Activated CD8-positive, alpha-beta memory T cell treated with anti-CD3 and anti-CD28 coated beads, Interleukin-2, amount 50 U/mL, for 1 hour (primary cell): ENCODE measurements at regions not wholly inside any gene's neighbourhood (a gene's known extent, or its start where the extent isn't known, plus 50 kb on each side); places are given as distances from the start of the nearest gene placed in this dataset.
A peak's percentile ranks its signal among the peaks of the same experiment; 100 is the strongest.

ENCODE experiments used
- DNase-seq: peaks from one replicate; pipeline ENCODE4 v3.0.0-alpha.2; 2020; ENCODE audit errors: extremely low read depth

DNA sequence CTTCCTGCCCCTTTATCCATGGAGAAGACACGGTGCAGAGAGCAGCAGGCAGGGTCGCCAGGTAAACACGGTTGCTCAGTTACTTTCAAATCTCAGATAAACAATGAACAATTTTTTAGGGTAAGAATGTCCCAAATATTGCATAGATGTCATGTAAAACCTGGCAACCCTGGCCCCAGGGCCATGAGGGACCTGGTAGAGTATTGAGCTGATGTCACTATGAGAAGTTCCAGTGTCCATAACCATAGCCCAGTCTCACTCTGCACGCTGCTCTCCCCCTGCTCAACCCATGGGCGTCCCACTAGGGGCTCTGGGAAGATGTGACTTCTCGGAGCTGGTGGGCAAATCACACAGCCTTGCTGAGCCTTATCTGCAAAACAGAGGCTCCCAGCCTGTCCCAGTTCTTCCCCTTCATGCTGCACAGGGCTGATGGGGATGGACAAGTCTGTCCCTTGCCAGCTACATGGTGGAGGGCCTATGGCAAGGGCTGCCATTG is 71.3 kb upstream of the TOP1 start:
- DNase-seq: no peak

GRCh38 chr20:40958598-40958997 is 70.0 kb upstream of the TOP1 start:
- DNase-seq: no peak

- no peak for DNase-seq
Measured at GRCh38 chr20:40959325-40960092, 69.1 kb upstream of the TOP1 start.

DNA sequence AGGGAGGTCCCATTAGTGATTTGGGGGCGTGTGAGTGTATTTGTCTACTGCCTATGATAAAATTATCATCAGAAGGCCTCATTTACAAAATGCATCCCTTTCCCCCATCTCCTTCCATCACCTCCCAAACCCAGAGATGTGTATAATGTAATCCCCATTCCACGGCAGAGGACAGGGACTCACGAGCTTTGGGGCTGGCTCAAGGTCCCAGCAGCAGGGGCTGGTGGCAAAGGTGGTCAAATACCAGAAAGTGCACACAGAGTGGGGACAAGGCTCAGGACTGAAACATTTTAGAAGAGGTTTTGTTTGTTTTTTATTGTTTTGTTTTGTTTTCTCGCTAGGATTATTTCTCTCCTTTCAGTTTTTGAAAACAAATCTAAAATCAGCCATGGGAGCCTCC is 68.5 kb upstream of the TOP1 start:
- no peak for DNase-seq

GRCh38 chr20:40960521-40960956 is 68.1 kb upstream of the TOP1 start:
- no peak for DNase-seq

- DNase-seq: no peak
Measured at GRCh38 chr20:40961176-40961575, 67.4 kb upstream of the TOP1 start.

GRCh38 chr20:40961686-40962640 is 66.7 kb upstream of the TOP1 start:
- no peak for DNase-seq

DNA sequence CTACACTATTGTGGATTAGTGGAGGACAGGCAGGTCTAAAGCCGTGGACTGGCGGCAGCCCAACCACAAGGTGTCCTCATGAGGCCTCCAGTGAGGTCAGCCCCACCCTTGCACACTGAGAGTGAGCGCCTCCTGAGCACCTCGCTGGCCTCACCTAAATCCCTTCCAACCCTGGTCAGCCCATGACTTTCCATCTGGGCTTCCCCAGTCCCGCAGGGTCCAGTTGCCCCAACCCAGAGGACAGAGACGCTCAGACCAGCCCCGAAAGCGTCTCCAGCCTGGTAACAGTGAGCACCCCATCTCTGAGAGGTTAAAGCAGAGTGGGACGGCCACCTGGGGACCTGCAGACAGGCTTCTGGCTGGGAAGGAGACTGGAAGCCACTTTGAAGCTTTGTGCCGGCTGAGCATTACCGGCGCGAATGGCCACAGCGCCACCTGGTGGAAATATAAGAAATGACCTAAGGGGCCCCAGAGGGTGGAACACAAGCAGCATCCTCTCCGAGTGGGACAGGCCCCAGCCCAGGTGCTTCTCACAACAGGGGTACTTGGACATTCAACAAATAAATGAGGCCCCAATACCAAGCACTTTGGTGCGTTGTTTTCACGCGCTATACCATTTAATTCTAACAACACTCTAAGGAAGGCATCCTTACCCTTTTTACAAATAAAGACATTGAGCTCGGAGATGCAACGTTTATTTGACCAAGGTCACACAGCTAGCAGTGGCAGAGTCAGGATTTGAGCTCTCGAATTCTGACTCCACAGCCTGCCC is 65.7 kb upstream of the TOP1 start:
- peak; percentile 20 for DNase-seq

- DNase-seq: no peak
Measured at GRCh38 chr20:40963505-40963845, 65.1 kb upstream of the TOP1 start.

GRCh38 chr20:40965671-40966070 is 63.0 kb upstream of the TOP1 start:
- no peak for DNase-seq

- no peak for DNase-seq
Measured at GRCh38 chr20:40966103-40966502, 62.5 kb upstream of the TOP1 start.

- DNase-seq: no peak
Measured at GRCh38 chr20:40966516-40967185, 62.0 kb upstream of the TOP1 start.

DNA sequence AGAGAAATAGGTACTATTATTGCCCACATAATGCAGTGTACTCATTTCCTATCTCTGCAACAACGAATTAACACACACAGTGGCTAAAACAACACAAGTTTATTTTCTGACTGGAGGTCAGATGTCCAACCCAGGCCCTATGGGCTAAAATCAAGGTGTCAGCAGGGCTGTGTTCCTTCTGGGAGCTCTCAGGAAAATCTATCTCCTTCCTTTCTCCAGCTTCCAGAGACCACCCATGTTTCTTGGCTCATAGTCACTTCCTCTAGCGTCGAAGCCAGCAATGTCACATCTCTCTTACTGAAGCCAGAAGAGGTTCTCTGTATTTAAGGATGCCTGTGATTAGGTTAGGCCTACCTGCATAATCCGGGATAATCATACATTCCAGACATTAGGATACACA is 60.9 kb upstream of the TOP1 start:
- DNase-seq: no peak

DNA sequence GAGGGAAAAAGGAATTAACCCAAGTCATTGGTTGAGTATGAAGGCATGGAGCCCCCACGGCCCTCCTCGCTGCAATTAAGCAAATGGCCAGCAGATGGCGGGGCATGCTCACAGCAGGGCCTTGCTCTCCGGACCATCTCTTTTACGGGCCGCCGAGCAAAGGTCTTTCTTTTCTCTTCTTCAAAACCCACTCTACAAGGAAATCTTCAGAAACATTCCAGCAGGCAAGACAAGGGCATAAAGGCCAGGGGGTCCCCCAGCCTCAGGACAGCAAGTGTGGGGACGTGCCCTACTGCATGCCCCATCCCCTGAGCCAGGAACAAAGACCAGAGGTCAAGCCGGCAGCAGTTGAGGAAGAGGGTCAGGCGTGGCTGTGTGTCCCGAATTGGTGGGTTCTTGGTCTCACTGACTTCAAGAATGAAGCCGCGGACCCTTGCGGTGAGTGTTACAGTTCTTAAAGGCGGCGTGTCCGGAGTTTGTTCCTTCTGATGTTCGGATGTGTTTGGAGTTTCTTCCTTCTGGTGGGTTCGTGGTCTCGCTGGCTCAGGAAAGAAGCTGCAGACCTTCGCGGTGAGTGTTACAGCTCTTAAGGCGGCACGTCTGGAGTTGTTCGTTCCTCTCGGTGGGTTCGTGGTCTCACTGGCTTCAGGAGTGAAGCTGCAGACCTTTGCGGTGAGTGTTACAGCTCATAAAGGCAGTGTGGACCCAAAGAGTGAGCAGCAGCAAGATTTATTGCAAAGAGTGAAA is 59.6 kb upstream of the TOP1 start:
- DNase-seq: peak; percentile 59

DNA sequence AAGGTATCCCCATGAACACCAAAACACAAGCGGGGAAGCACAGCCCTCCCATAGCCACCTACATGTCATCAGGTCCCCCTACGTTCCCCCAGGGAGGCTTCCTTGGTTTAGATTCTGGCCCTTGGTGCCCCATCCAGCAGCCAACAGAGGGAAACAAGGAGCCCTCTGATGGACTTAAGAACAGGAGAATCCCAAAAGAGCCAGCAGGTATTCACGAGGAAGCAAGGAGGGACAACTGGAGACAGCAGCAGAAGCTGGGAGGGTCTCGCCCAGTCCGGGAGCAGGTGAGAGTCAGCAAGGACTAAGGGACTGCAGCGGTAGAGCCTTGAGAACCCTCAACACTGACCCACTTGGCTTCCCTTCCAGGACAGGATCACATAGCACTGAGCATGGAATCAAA is 58.4 kb upstream of the TOP1 start:
- no peak for DNase-seq

- DNase-seq: no peak
Measured at GRCh38 chr20:40977218-40977617, 51.4 kb upstream of the TOP1 start.

- no peak for DNase-seq
Measured at GRCh38 chr20:40978761-40979160, 49.9 kb upstream of the TOP1 start.
